Activated gamma-delta T cell treated with anti-CD3 and anti-CD28 coated beads, Interleukin-2, amount 50 U/mL, for 16 hours (primary cell): ENCODE measurements at regions not wholly inside any gene's neighbourhood (a gene's known extent, or its start where the extent isn't known, plus 50 kb on each side); places are given as distances from the start of the nearest gene placed in this dataset.

Source experiments
- DNase-seq: peaks from one replicate; pipeline ENCODE4 v3.0.0-alpha.2; 2020; ENCODE audit warnings: low read depth

GRCh38 chr1:30286988-30287839, 436.2 kb downstream of the MATN1 start:
- no peak for DNase-seq

- DNase-seq = no peak
Measured at GRCh38 chr1:30286241-30286987, 437.0 kb downstream of the MATN1 start.

- DNase-seq = no peak
Measured at GRCh38 chr1:30285501-30285932, 437.9 kb downstream of the MATN1 start.

GRCh38 chr1:30284728-30285475, 438.5 kb downstream of the MATN1 start:
- DNase-seq = no peak

GRCh38 chr1:30284226-30284625, 439.2 kb downstream of the MATN1 start:
- DNase-seq = no peak

- DNase-seq = no peak
Measured at GRCh38 chr1:30283199-30283962, 440.0 kb downstream of the MATN1 start.

- DNase-seq = no peak
Measured at GRCh38 chr1:30280572-30280971, 442.8 kb downstream of the MATN1 start.

GRCh38 chr1:30277911-30278310, 445.5 kb downstream of the MATN1 start:
- no peak for DNase-seq

GRCh38 chr1:30277415-30277814, 446.0 kb downstream of the MATN1 start:
- no peak for DNase-seq

- no peak for DNase-seq
Measured at GRCh38 chr1:30275926-30276764, 447.2 kb downstream of the MATN1 start.

- no peak for DNase-seq
Measured at GRCh38 chr1:30274976-30275621, 448.3 kb downstream of the MATN1 start.

GRCh38 chr1:30274173-30274970, 449.0 kb downstream of the MATN1 start:
- DNase-seq = no peak

GRCh38 chr1:30273456-30273855, 449.9 kb downstream of the MATN1 start:
- DNase-seq = no peak

- DNase-seq = no peak
Measured at GRCh38 chr1:30273021-30273325, 450.4 kb downstream of the MATN1 start.

- DNase-seq = no peak
Measured at GRCh38 chr1:30272277-30273020, 450.9 kb downstream of the MATN1 start.

GRCh38 chr1:30271401-30272276, 451.7 kb downstream of the MATN1 start:
- no peak for DNase-seq

GRCh38 chr1:30270461-30270860, 452.9 kb downstream of the MATN1 start:
- DNase-seq = no peak
